ENCODE measurements at regions not wholly inside any gene's neighbourhood (a gene's known extent, or its start where the extent isn't known, plus 50 kb on each side); places are given as distances from the start of the nearest gene placed in this dataset.

DNA sequence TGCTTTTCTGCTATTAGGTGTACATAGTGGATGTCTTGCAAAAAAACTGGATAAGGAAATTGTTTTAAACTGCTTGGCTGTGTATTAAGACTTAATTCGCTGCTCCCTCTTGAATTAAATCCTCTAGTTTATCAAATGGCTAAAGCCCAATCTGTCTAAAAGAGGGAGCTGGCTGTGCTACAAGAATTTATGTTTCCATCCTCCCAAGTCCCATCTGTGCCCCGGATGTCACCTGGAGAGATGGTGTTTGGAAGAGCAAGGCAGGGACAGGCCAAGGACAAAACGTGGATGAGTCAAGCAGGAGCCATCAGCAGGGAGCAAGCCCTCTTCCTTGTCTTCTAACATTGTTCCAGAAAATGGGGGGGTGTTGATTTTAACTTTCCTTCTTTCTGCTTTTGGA is 171.3 kb upstream of the LCORL start:
- Histone ChIP-seq H3K4me3 (no peak overlapping the region), H3K27me3 (no peaks in the 10 kb centered on the region), H3K36me3 (no peaks in the 10 kb centered on the region), H3K27ac (no peak overlapping the region), H3K4me1 (no peaks in the 10 kb centered on the region), H3K9me3 (no peaks in the 10 kb centered on the region)
- WGBS, 2 donors = 64 to 68% methylated on average over 3 of the region's 3 CpGs
- no peak for DNase-seq
- intact Hi-C loops (cut with DNase I) = no loop called here
- TF ChIP-seq POLR2A (IDR thresholded peaks at IDR 0.05) (no peak), POLR2AphosphoS5 (IDR thresholded peaks at IDR 0.05) (no peak), EP300 (IDR thresholded peaks at IDR 0.05) (no peak)
- TF ChIP-seq, protein P1, sequence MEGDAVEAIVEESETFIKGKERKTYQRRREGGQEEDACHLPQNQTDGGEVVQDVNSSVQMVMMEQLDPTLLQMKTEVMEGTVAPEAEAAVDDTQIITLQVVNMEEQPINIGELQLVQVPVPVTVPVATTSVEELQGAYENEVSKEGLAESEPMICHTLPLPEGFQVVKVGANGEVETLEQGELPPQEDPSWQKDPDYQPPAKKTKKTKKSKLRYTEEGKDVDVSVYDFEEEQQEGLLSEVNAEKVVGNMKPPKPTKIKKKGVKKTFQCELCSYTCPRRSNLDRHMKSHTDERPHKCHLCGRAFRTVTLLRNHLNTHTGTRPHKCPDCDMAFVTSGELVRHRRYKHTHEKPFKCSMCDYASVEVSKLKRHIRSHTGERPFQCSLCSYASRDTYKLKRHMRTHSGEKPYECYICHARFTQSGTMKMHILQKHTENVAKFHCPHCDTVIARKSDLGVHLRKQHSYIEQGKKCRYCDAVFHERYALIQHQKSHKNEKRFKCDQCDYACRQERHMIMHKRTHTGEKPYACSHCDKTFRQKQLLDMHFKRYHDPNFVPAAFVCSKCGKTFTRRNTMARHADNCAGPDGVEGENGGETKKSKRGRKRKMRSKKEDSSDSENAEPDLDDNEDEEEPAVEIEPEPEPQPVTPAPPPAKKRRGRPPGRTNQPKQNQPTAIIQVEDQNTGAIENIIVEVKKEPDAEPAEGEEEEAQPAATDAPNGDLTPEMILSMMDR (IDR thresholded peaks at IDR 0.05) = no peak

DNA sequence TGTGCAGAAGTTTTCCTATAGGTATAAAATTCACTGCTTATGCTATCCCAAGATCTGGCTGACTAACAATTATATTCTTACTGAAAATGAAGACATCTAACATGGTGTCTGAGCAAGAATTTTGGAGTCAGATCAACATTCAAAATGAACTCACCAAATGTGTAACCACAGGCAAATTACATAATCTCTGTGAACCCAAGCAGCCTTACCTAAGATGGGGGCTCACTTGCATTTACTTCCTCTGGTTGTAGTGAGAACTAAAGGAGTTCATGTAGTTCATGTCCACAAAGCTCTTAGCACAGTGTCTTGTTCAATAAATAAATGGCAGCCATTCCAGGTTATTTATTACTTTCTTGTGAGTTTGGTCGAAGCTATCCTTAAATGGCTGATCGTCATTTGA is 163.9 kb upstream of the LCORL start:
- intact Hi-C loops (cut with DNase I) = no loop called here
- Histone ChIP-seq H3K36me3 (no peaks in the 10 kb centered on the region), H3K27ac (no peak overlapping the region), H3K9me3 (no peaks in the 10 kb centered on the region), H3K27me3 (no peaks in the 10 kb centered on the region), H3K4me3 (no peak overlapping the region), H3K4me1 (no peaks in the 10 kb centered on the region)
- no peak for TF ChIP-seq POLR2AphosphoS5 (IDR thresholded peaks at IDR 0.05)
- TF ChIP-seq EP300 (IDR thresholded peaks at IDR 0.05) = no peak
- TF ChIP-seq, protein P1 (IDR thresholded peaks at IDR 0.05) = no peak
- TF ChIP-seq POLR2A (IDR thresholded peaks at IDR 0.05) = no peak
- no peak for DNase-seq
- 87 to 92% methylated on average over 2 of the region's 2 CpGs for WGBS, 2 donors

DNA sequence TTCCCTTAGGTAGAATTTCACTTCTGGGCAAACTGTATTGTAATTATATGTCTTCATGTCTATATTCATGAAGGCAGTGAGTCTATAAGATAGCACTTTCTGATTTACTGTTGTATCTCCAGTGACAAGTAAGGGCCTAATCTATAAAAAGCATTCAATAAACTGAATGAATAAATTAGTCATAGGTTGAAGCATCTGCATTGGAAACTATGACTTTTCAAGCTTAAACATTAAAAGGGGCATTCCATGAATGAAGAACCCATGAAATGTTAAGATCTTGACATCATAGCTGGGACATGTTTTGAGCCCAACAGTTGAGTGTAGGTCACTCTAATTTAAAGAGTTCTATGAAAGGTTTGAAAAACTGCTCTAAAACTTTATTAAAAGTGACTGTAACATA is 159.3 kb upstream of the LCORL start:
- Histone ChIP-seq H3K4me1 (no peaks in the 10 kb centered on the region), H3K27ac (no peak overlapping the region), H3K36me3 (no peaks in the 10 kb centered on the region), H3K27me3 (no peaks in the 10 kb centered on the region), H3K4me3 (no peak overlapping the region), H3K9me3 (peaks cover 0 to 3% (median 0%) of the 10 kb centered on the region in 4 donors)
- intact Hi-C loops (cut with DNase I) = no loop called here
- TF ChIP-seq EP300 (IDR thresholded peaks at IDR 0.05) = no peak
- TF ChIP-seq POLR2AphosphoS5 (IDR thresholded peaks at IDR 0.05) = no peak
- TF ChIP-seq, protein P1 (IDR thresholded peaks at IDR 0.05) = no peak
- no peak for TF ChIP-seq POLR2A (IDR thresholded peaks at IDR 0.05)
- no peak for DNase-seq

DNA sequence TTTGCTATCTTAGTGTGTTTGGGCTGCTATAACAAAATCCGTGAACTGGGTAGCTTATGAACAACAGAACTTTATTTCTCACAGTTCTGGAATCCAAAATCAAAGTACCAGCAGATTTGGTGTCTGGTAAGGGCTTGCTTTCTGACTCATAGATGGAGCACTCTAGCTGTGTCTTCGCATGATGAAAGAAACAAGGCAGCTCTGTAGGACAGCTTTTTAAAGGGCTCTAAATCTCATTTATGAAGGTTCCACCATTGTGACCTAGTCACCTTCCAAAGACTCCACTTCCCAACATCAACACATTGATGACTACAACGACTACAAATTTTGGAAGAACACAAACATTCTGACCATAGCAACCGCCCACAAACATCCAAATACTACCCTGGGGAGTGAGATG is 158.6 kb upstream of the LCORL start:
- WGBS, 2 donors = 79 to 80% methylated on average over 4 of the region's 4 CpGs
- no peaks in the 10 kb centered on the region for H3K4me1 ChIP-seq
- no peak overlapping the region for H3K27ac ChIP-seq
- H3K4me3 ChIP-seq = no peak overlapping the region
- no peaks in the 10 kb centered on the region for H3K27me3 ChIP-seq
- no peak for TF ChIP-seq POLR2A (IDR thresholded peaks at IDR 0.05)
- TF ChIP-seq, protein P1 (IDR thresholded peaks at IDR 0.05) = no peak
- no peak for TF ChIP-seq EP300 (IDR thresholded peaks at IDR 0.05)
- TF ChIP-seq POLR2AphosphoS5 (IDR thresholded peaks at IDR 0.05) = no peak
- no peaks in the 10 kb centered on the region for H3K36me3 ChIP-seq
- DNase-seq = no peak
- H3K9me3 ChIP-seq = peaks cover 0 to 3% (median 0%) of the 10 kb centered on the region in 4 donors
- intact Hi-C loops (cut with DNase I) = no loop called here

DNA sequence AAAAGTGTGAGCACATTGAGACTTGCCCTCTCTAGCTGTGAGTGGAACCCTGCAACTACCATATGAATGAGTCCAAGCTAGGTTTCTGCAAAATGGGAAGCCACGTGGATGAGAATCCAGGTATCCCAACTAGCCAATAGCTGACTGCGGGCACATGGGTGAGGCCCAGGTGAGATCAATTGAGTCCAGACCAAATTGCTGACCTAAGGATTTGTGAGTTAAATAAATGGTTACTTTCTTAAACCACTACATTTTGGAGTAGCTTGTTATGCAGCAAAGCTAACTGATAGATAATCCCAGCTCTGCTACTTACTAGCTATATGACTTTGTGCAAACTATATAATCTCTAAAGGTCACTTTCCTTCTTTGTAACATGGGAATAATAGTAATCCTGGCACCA is 150.3 kb upstream of the LCORL start:
- H3K9me3 ChIP-seq = no peaks in the 10 kb centered on the region
- H3K27ac ChIP-seq = no peak overlapping the region
- WGBS, 2 donors = 87 to 91% methylated on average over 2 of the region's 2 CpGs
- no peak for DNase-seq
- H3K27me3 ChIP-seq = no peaks in the 10 kb centered on the region
- intact Hi-C loops (cut with DNase I) = no loop called here
- H3K4me3 ChIP-seq = no peak overlapping the region
- TF ChIP-seq EP300 (IDR thresholded peaks at IDR 0.05) = no peak
- no peak for TF ChIP-seq POLR2AphosphoS5 (IDR thresholded peaks at IDR 0.05)
- TF ChIP-seq, protein P1 (IDR thresholded peaks at IDR 0.05) = no peak
- TF ChIP-seq POLR2A (IDR thresholded peaks at IDR 0.05) = no peak
- no peaks in the 10 kb centered on the region for H3K4me1 ChIP-seq
- no peaks in the 10 kb centered on the region for H3K36me3 ChIP-seq

All from sigmoid colon (tissue), 6 donors.